ENCODE measurements at regions not wholly inside any gene's neighbourhood (a gene's known extent, or its start where the extent isn't known, plus 50 kb on each side); places are given as distances from the start of the nearest gene placed in this dataset.

DNA sequence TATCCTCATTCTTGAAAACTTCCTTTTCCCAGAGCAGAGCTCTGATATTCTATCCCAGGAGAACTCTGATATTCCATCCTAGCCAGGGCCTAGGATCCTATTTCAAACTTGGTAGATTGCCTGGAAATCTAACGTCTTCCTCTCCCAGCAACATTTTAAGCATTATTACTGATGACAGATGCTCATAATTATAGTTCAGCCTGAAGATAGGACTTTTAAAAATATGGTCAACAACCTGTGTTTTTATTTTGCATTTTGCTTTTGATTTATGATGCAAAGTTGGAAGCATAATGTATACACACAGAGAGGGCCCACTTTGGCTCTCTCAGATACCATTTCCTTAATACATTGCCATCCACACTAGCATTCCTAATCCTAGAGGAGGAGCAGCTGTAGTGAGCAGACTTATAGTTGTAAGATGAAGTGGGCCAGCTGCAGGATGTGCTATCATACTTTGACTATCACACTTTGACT is 457.4 kb upstream of the TPK1 start:
- no peak for TF ChIP-seq POLR2A (IDR thresholded peaks at IDR 0.05)
- TF ChIP-seq, protein P1, sequence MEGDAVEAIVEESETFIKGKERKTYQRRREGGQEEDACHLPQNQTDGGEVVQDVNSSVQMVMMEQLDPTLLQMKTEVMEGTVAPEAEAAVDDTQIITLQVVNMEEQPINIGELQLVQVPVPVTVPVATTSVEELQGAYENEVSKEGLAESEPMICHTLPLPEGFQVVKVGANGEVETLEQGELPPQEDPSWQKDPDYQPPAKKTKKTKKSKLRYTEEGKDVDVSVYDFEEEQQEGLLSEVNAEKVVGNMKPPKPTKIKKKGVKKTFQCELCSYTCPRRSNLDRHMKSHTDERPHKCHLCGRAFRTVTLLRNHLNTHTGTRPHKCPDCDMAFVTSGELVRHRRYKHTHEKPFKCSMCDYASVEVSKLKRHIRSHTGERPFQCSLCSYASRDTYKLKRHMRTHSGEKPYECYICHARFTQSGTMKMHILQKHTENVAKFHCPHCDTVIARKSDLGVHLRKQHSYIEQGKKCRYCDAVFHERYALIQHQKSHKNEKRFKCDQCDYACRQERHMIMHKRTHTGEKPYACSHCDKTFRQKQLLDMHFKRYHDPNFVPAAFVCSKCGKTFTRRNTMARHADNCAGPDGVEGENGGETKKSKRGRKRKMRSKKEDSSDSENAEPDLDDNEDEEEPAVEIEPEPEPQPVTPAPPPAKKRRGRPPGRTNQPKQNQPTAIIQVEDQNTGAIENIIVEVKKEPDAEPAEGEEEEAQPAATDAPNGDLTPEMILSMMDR (IDR thresholded peaks at IDR 0.05), result no peak

Data from esophagus squamous epithelium (tissue), 4 donors.